H9 (cell line): ENCODE measurements at regions not wholly inside any gene's neighbourhood (a gene's known extent, or its start where the extent isn't known, plus 50 kb on each side); places are given as distances from the start of the nearest gene placed in this dataset.

Source experiments
- DNase-seq: peaks from one replicate; pipeline ENCODE4 v3.0.0-alpha.2; 2017
- H2AFZ ChIP-seq: one replicate; pipeline ENCODE4 v1.6.1; 2013; ENCODE audit warnings: mild to moderate bottlenecking, low read length, control low read depth, moderate library complexity
- H2AK5ac ChIP-seq: 2 replicates; pipeline ENCODE4 v1.6.1; 2013; ENCODE audit warnings: low read length, control low read depth, mixed read lengths; ENCODE audit not compliant: insufficient read length
- H2BK120ac ChIP-seq: one replicate; pipeline ENCODE4 v1.6.1; 2013; ENCODE audit warnings: low read depth, mild to moderate bottlenecking, low read length, control low read depth, inconsistent platforms; ENCODE audit not compliant: poor library complexity, severe bottlenecking
- H2BK12ac ChIP-seq: 2 replicates; pipeline ENCODE4 v1.6.1; 2013; ENCODE audit warnings: low read length, control low read depth, mixed read lengths, low read depth; ENCODE audit not compliant: insufficient read length
- H2BK15ac ChIP-seq: 2 replicates; pipeline ENCODE4 v1.6.1; 2013; ENCODE audit warnings: low read depth, low read length, control low read depth
- H2BK20ac ChIP-seq: one replicate; pipeline ENCODE4 v1.6.1; 2013; ENCODE audit warnings: low read depth, mild to moderate bottlenecking, low read length, control low read depth, inconsistent platforms; ENCODE audit not compliant: poor library complexity, severe bottlenecking
- H2BK5ac ChIP-seq: 2 replicates; pipeline ENCODE4 v1.6.1; 2013; ENCODE audit warnings: low read length, control low read depth, mixed read lengths; ENCODE audit not compliant: insufficient read length
- H3K14ac ChIP-seq: 2 replicates; pipeline ENCODE4 v1.6.1; 2013; ENCODE audit warnings: low read length, control low read depth; ENCODE audit not compliant: insufficient read depth
- H3K18ac ChIP-seq: 2 replicates; pipeline ENCODE4 v1.6.1; 2013; ENCODE audit warnings: low read depth, mild to moderate bottlenecking, mixed read lengths, low read length, control low read depth; ENCODE audit not compliant: insufficient read length
- H3K23ac ChIP-seq: 2 replicates; pipeline ENCODE4 v1.6.1; 2013; ENCODE audit warnings: low read length, control low read depth, mixed read lengths, low read depth; ENCODE audit not compliant: insufficient read length
- H3K23me2 ChIP-seq: 2 replicates; pipeline ENCODE4 v1.6.1; 2013; ENCODE audit warnings: low read depth, mild to moderate bottlenecking, mixed read lengths, low read length, control low read depth; ENCODE audit not compliant: insufficient read length, poor library complexity, severe bottlenecking
- H3K27ac ChIP-seq: 2 replicates; pipeline ENCODE4 v1.5.1; 2013; ENCODE audit warnings: low read length, control low read depth, mixed read lengths, low read depth; ENCODE audit not compliant: insufficient read length
- H3K27me3 ChIP-seq: 2 replicates; pipeline ENCODE4 v1.6.1; 2013; ENCODE audit warnings: low read length, control low read depth, inconsistent platforms; ENCODE audit not compliant: insufficient read depth
- H3K4ac ChIP-seq: 2 replicates; pipeline ENCODE4 v1.6.1; 2013; ENCODE audit warnings: low read depth, mild to moderate bottlenecking, control low read depth, inconsistent platforms, low read length, moderate library complexity
- H3K4me1 ChIP-seq: 2 replicates; pipeline ENCODE4 v1.6.1; 2013; ENCODE audit warnings: low read length, control low read depth, inconsistent platforms; ENCODE audit not compliant: insufficient read depth
- H3K4me2 ChIP-seq: 2 replicates; pipeline ENCODE4 v1.6.1; 2013; ENCODE audit warnings: low read length, control low read depth, mixed read lengths; ENCODE audit not compliant: insufficient read length, insufficient read depth
- H3K56ac ChIP-seq: 2 replicates; pipeline ENCODE4 v1.6.1; 2013; ENCODE audit warnings: low read depth, mild to moderate bottlenecking, mixed read lengths, low read length, control low read depth; ENCODE audit not compliant: insufficient read length
- H3K79me1 ChIP-seq: 2 replicates; pipeline ENCODE4 v1.6.1; 2013; ENCODE audit warnings: low read depth, mild to moderate bottlenecking, moderate library complexity, low read length, control low read depth, inconsistent platforms; ENCODE audit not compliant: insufficient read depth, poor library complexity, severe bottlenecking
- H3K79me2 ChIP-seq: 2 replicates; pipeline ENCODE4 v1.6.1; 2013; ENCODE audit warnings: low read length, control low read depth, inconsistent platforms; ENCODE audit not compliant: insufficient read depth
- H3K9ac ChIP-seq: 2 replicates; pipeline ENCODE4 v1.6.1; 2013; ENCODE audit warnings: low read length, control low read depth, mixed read lengths; ENCODE audit not compliant: insufficient read length; ENCODE audit errors: extremely low read depth
- H3K9me3 ChIP-seq: one replicate; pipeline ENCODE4 v1.6.1; 2013; ENCODE audit warnings: low read depth, low read length, inconsistent platforms; ENCODE audit not compliant: control insufficient read depth
- H3T11ph ChIP-seq: one replicate; pipeline ENCODE4 v1.6.1; 2013; ENCODE audit warnings: mild to moderate bottlenecking, low read length, control low read depth, inconsistent platforms
- H4K20me1 ChIP-seq: one replicate; pipeline ENCODE4 v1.6.1; 2013; ENCODE audit not compliant: control insufficient read depth, insufficient read length, insufficient read depth
- H4K5ac ChIP-seq: 2 replicates; pipeline ENCODE4 v1.6.1; 2013; ENCODE audit warnings: low read depth, mild to moderate bottlenecking, mixed read lengths, low read length, control low read depth; ENCODE audit not compliant: insufficient read length
- H4K8ac ChIP-seq: replicated peaks from 2 replicates; pipeline ENCODE4 v1.6.1; 2013; ENCODE audit warnings: low read length, control low read depth, mixed read lengths, low read depth; ENCODE audit not compliant: insufficient read length
- H4K91ac ChIP-seq: 2 replicates; pipeline ENCODE4 v1.6.1; 2013; ENCODE audit warnings: low read depth, mild to moderate bottlenecking, moderate library complexity, mixed read lengths, low read length, control low read depth; ENCODE audit not compliant: insufficient read length
- H3K27ac Mint-ChIP-seq, 3 experiments: 2 replicates in 2 of 3; 3 replicates in 1 of 3; pipeline ENCODE4 v1.8.0; 2020 to 2021; ENCODE audit warnings: mixed read lengths in 3 of 3, mild to moderate bottlenecking in 1 of 3, moderate library complexity in 1 of 3
- H3K27me3 Mint-ChIP-seq: 2 replicates; pipeline ENCODE4 v1.8.0; 2021; ENCODE audit warnings: low read depth, mild to moderate bottlenecking, moderate library complexity, mixed read lengths
- H3K36me3 Mint-ChIP-seq, 3 experiments: 2 replicates in 2 of 3; 3 replicates in 1 of 3; pipeline ENCODE4 v1.8.0; 2020 to 2021; ENCODE audit warnings: low read depth in 3 of 3, mixed read lengths in 3 of 3; ENCODE audit not compliant: insufficient read depth in 1 of 3
- H3K4me1 Mint-ChIP-seq, 2 experiments: 2 replicates each; pipeline ENCODE4 v1.8.0; 2020; ENCODE audit warnings: mixed read lengths in 2 of 2
- H3K4me3 Mint-ChIP-seq, 2 experiments: 2 replicates in 1 of 2; 3 replicates in 1 of 2; pipeline ENCODE4 v1.8.0; 2020 to 2021; ENCODE audit warnings: mild to moderate bottlenecking in 2 of 2, mixed read lengths in 2 of 2, moderate library complexity in 1 of 2
- H3K9me3 Mint-ChIP-seq, 2 experiments: 2 replicates in 1 of 2; 3 replicates in 1 of 2; pipeline ENCODE4 v1.8.0; 2020; ENCODE audit warnings: mild to moderate bottlenecking in 2 of 2, mixed read lengths in 2 of 2, moderate library complexity in 1 of 2
- CTCF ChIP-seq: fragments of 200-600 bp; sonication (generic); conservative IDR thresholded peaks from 3 replicates; pipeline ENCODE4 v1.8.0; 2021; ENCODE audit warnings: antibody characterized with exemption, mild to moderate bottlenecking
- WGBS: extraction: QIAGEN DNeasy Blood & Tissue Kit; methylation state at CpG from one replicate; pipeline ENCODE4 v1.1.7; 2013; ENCODE audit warnings: missing lambda C conversion rate, low lambda C conversion rate, mixed read lengths; ENCODE audit not compliant: insufficient read length; ENCODE audit errors: extremely low coverage; 5-methylcytosine and 5-hydroxymethylcytosine counted together

GRCh38 chr14:56065621-56066290, 52.5 kb upstream of the PELI2 start:
- no peak for TF ChIP-seq CTCF
- no peaks in the 10 kb centered on the region for H3K27me3 Mint-ChIP-seq
- no CpG with 5 or more reads among the region's 5 CpGs for WGBS

More at GRCh38 chr14:56065621-56066290, 52.5 kb upstream of the PELI2 start:
- Histone ChIP-seq H4K20me1 (no peaks in the 10 kb centered on the region), H4K5ac (no peak overlapping the region), H3K4me1 (no peaks in the 10 kb centered on the region), H3K14ac (no peak overlapping the region), H3T11ph (no peak overlapping the region), H2AFZ (no peak overlapping the region), H3K79me2 (no peaks in the 10 kb centered on the region), H3K9me3 (no peaks in the 10 kb centered on the region), H4K91ac (no peak overlapping the region), H3K18ac (no peak overlapping the region), H4K8ac (no peak overlapping the region), H2AK5ac (no peak overlapping the region), H3K4me2 (no peak overlapping the region), H3K23me2 (no peaks in the 10 kb centered on the region), H3K27ac (no peak overlapping the region), H3K27me3 (no peaks in the 10 kb centered on the region; the same call in 1 of the 2 replicates), H3K4ac (no peak overlapping the region), H2BK15ac (no peak overlapping the region), H2BK12ac (no peak overlapping the region), H3K56ac (no peak overlapping the region), H3K9ac (no peak overlapping the region), H3K23ac (no peak overlapping the region), H2BK5ac (no peak overlapping the region), H2BK120ac (no peak overlapping the region), H2BK20ac (no peak overlapping the region), H3K79me1 (no peaks in the 10 kb centered on the region)
- H3K36me3 Mint-ChIP-seq, result no peaks in the 10 kb centered on the region
- H3K27ac Mint-ChIP-seq, result no peak overlapping the region
- no peak for DNase-seq
- no peaks in the 10 kb centered on the region for H3K9me3 Mint-ChIP-seq
- no peak overlapping the region; a peak in 1 of 5 replicates for H3K4me3 Mint-ChIP-seq
- no peaks in the 10 kb centered on the region for H3K4me1 Mint-ChIP-seq
